IPS-18a (cell line): ENCODE measurements at regions not wholly inside any gene's neighbourhood (a gene's known extent, or its start where the extent isn't known, plus 50 kb on each side); places are given as distances from the start of the nearest gene placed in this dataset.

Experiments used
- H3K27ac ChIP-seq: one replicate; pipeline ENCODE4 v1.5.1; 2013; ENCODE audit warnings: low read length
- H3K27me3 ChIP-seq: one replicate; pipeline ENCODE4 v1.6.1; 2013; ENCODE audit warnings: mild to moderate bottlenecking, low read length; ENCODE audit not compliant: control insufficient read depth, insufficient read depth
- H3K36me3 ChIP-seq: one replicate; pipeline ENCODE4 v1.6.1; 2013; ENCODE audit warnings: low read depth, low read length; ENCODE audit not compliant: control insufficient read depth
- H3K4me1 ChIP-seq: one replicate; pipeline ENCODE4 v1.6.1; 2013; ENCODE audit warnings: low read depth, low read length; ENCODE audit not compliant: control insufficient read depth
- H3K4me3 ChIP-seq: one replicate; pipeline ENCODE4 v1.5.1; 2013; ENCODE audit warnings: low read length
- H3K9ac ChIP-seq: one replicate; pipeline ENCODE4 v1.6.1; 2013; ENCODE audit warnings: mild to moderate bottlenecking, low read length, moderate library complexity
- H3K9me3 ChIP-seq: one replicate; pipeline ENCODE4 v1.6.1; 2013; ENCODE audit warnings: low read depth, low read length; ENCODE audit not compliant: control insufficient read depth

DNA sequence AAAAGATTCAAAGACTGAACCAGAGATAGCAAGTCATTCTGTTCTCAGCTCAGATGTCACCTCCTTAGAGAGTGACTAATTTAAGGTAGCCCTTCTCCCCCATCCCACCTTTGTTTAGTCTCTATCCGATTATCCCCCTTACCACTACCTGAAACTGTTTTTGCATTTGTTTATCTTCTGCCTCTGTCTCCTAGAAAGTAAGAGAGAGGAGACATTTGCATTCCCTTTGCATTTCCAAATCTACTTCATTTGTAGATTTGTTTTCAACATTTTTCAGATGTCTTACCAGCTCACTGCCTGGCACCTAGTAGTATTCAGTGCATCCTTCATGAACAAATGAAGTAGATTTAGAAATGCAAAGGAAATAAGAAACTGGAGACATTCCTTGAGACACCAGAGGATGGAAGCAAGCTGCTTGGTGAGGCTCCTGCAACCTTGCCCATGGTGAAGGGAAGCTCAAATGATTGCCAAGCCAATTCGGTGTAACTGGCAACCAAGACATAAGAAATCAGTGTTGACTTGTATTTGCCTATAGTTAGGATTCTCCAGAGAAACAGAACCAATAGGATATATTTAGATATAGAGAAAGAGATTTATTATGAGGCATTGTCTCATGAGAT, 385.7 kb downstream of the STK39 start:
- Histone ChIP-seq H3K9me3 (peaks cover 12% of the 10 kb centered on the region), H3K36me3 (peaks cover 5% of the 10 kb centered on the region), H3K27me3 (no peaks in the 10 kb centered on the region), H3K27ac (peak overlapping the region; percentile 25), H3K9ac (no peak overlapping the region), H3K4me3 (peak overlapping the region; percentile 4), H3K4me1 (peaks cover 37% of the 10 kb centered on the region)

DNA sequence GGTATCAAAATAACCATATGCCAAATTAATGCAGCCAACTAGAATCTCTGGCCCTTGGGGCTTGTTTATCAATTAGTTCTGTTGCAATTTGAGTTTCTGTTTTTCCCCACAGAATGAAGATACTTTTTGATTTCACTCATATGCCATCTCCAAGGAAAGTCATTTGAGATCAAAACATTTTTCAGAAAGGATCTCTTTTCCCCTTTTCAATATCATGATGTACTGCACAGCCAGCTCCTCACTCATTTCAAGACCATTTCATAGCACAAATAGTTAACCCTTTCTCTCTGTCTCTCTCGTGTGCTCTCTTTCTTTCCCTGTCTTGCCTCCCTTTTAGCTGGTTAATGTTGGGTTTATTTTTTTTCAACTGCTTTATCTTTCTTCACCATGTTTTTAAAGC, 387.3 kb downstream of the STK39 start:
- Histone ChIP-seq H3K27ac (peak overlapping the region; percentile 25), H3K4me1 (peaks cover 37% of the 10 kb centered on the region), H3K4me3 (no peak overlapping the region), H3K27me3 (no peaks in the 10 kb centered on the region), H3K9ac (peak overlapping the region; percentile 8), H3K36me3 (peaks cover 5% of the 10 kb centered on the region), H3K9me3 (peaks cover 12% of the 10 kb centered on the region)

DNA sequence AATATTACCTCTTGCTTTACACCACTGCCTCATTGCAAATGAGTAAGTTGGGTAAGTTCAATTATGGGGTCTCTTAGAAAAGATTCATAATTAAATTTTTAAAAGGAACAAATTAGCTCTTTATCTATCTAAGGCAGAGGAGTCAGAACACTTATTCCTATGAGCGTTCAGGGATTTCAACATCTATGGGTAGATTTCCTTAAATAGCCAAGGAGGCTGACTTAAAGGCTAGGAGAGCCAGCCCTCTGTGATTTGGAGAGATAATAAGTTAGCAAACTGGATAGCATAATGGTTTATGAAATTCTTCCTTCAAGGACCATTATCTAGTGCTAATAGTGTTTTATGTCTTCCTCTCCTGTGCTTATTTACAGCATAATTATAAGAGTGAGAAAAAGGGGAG, 387.7 kb downstream of the STK39 start:
- Histone ChIP-seq H3K4me1 (peaks cover 37% of the 10 kb centered on the region), H3K9me3 (peaks cover 12% of the 10 kb centered on the region), H3K27me3 (no peaks in the 10 kb centered on the region), H3K36me3 (peaks cover 5% of the 10 kb centered on the region), H3K9ac (no peak overlapping the region), H3K27ac (no peak overlapping the region), H3K4me3 (no peak overlapping the region)

DNA sequence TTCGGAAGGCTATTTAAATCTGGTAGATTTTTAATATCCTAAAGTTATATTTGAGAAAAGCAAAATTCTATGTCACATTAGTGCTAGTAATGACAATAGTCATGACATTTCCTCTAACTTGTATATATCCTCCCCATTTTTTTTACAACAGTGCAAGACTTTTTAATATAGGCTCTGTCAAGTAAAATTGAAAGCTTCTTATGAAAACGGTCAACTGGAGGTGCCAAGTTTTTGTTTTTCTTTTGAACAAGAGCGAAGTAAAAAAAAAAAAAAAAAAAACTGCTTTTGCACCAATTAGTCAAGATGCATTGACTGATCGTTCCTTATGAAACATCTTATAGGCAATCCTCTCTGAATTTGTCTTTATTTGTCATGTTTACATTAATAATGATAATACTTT, 389.3 kb downstream of the STK39 start:
- peaks cover 8% of the 10 kb centered on the region for H3K9me3 ChIP-seq
- peaks cover 37% of the 10 kb centered on the region for H3K4me1 ChIP-seq
- H3K4me3 ChIP-seq: no peak overlapping the region
- peaks cover 1% of the 10 kb centered on the region for H3K36me3 ChIP-seq
- H3K27ac ChIP-seq: no peak overlapping the region
- H3K27me3 ChIP-seq: no peaks in the 10 kb centered on the region
- H3K9ac ChIP-seq: no peak overlapping the region

DNA sequence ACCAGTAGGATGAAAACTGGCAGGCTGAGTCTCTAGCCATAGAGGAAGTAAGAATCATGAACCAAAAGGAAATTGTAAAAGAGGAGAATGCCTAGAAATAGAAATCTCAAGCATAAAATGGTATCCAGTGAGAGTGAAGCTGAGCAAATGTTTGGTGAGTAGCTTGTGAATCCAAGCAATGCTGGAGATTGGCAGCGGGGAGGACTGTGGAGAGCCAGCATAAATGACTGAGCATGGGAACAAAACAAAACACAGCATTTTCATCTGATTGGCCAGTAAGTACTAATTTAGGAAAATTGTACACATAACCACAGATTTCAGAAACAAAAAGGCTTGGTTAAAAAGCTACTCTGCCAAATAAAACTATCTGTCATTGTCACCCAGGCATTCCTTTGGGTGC, 390.0 kb downstream of the STK39 start:
- Histone ChIP-seq H3K9ac (no peak overlapping the region), H3K27ac (no peak overlapping the region), H3K4me3 (no peak overlapping the region), H3K36me3 (no peaks in the 10 kb centered on the region), H3K27me3 (no peaks in the 10 kb centered on the region), H3K9me3 (peaks cover 2% of the 10 kb centered on the region), H3K4me1 (peaks cover 36% of the 10 kb centered on the region)

DNA sequence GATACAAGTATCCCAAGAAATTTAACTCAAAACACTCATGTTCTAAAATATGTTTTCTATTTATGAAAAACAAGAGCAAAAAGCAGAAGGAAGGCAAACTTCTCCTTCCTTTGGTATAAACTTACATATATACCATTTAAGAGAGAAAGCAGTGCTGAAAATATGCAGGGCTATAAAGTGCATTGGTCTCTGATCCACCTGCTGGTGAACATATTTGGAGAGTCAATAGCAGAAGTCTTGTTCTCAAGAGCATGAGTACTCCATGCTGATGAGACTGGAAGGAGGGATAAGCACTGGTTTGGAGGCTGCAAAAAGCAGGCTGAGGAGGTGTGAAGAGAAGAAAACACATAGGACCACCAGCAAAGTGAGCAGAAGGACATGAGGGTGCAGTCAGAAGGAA, 391.2 kb downstream of the STK39 start:
- Histone ChIP-seq H3K36me3 (no peaks in the 10 kb centered on the region), H3K9me3 (no peaks in the 10 kb centered on the region), H3K27ac (no peak overlapping the region), H3K4me1 (peaks cover 24% of the 10 kb centered on the region), H3K4me3 (no peak overlapping the region), H3K9ac (no peak overlapping the region), H3K27me3 (no peaks in the 10 kb centered on the region)

DNA sequence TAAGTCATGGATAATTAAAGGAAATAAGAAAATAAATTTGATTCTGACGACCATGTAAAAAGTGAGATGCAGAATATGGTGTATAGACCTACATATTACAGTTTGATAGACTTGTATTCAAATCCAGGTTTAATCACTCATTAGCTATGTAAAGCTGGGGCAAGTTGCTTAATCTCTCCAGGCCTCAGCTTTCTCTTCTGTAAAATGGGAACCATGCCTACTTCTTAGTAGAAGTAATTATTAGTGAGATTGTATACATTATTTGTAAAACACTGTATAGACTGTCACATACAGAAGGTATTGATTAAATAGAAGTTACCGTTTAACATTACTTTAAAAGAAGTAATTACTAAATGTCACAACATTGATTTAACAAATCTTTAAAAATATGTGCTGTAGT, 392.2 kb downstream of the STK39 start:
- Histone ChIP-seq H3K27me3 (no peaks in the 10 kb centered on the region), H3K4me1 (peaks cover 14% of the 10 kb centered on the region), H3K9me3 (no peaks in the 10 kb centered on the region), H3K36me3 (no peaks in the 10 kb centered on the region), H3K4me3 (no peak overlapping the region), H3K27ac (no peak overlapping the region), H3K9ac (no peak overlapping the region)

DNA sequence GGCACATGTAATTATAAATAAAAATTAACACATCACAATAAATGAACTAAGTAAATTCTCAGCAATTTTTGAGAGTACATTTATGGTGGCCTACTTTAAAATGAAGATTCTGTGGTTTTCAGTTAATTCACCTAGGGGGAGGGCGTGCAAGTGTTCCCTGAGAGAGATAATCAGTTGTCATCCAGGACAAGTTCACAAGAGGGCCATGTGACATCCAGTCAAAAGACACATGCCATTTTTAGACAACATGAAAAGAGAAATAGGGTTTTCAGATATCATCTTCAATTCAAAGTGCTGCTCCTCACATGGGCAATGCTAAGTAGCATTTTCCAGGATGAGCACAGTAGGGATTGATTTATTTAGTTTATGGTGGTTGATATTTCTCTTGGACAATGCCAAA, 393.7 kb downstream of the STK39 start:
- Histone ChIP-seq H3K27ac (no peak overlapping the region), H3K4me3 (no peak overlapping the region), H3K9me3 (no peaks in the 10 kb centered on the region), H3K27me3 (no peaks in the 10 kb centered on the region), H3K9ac (no peak overlapping the region), H3K4me1 (peaks cover under 1% of the 10 kb centered on the region), H3K36me3 (no peaks in the 10 kb centered on the region)

DNA sequence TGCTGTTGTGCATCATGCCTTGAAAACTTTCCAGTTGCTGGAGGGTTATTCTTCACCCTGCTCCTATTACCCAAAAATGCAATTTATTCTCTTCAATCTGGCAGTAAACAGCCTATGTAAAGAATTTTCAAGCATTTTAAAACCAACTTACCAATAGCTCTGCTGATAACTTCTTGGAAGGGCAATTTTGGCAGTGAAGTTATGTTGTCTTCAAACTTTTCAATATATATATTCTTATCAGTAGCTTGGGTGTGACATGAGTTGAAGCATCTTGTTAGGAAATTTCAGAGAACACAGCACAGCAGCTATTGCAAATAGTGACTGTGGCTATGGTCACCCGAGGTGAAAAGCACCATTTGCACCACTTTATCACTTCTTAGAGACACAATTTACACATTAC, 395.5 kb downstream of the STK39 start:
- Histone ChIP-seq H3K4me1 (no peaks in the 10 kb centered on the region), H3K36me3 (no peaks in the 10 kb centered on the region), H3K27ac (no peak overlapping the region), H3K27me3 (no peaks in the 10 kb centered on the region), H3K4me3 (no peak overlapping the region), H3K9ac (no peak overlapping the region), H3K9me3 (no peaks in the 10 kb centered on the region)

DNA sequence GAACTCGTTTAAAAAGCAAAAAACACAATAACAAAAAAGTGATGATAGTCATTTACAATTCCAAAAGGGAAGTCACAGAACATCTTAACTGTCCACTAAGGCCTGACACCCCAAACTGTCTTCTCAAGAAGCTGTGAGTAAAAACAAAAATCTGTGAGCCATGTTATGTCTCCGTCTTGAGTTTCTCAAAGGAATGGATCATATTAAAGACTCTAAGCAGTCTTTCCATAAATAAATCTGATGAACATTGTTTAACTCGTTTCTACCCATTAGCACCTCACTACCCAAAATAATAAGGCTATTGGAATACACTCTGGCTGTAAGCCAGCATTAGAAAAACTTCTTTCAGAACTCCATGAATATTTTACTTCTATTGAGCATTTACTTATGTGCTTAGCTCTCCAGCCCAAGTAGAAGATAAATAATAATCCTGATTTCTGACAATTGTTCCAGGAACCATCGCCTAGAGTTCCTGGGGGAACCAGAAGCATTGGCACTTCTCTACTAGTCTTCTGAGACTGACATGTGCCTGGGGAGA, 396.0 kb downstream of the STK39 start:
- H3K9me3 ChIP-seq: no peaks in the 10 kb centered on the region
- H3K4me3 ChIP-seq: no peak overlapping the region
- H3K4me1 ChIP-seq: no peaks in the 10 kb centered on the region
- H3K27me3 ChIP-seq: no peaks in the 10 kb centered on the region
- H3K27ac ChIP-seq: no peak overlapping the region
- no peak overlapping the region for H3K9ac ChIP-seq
- no peaks in the 10 kb centered on the region for H3K36me3 ChIP-seq

DNA sequence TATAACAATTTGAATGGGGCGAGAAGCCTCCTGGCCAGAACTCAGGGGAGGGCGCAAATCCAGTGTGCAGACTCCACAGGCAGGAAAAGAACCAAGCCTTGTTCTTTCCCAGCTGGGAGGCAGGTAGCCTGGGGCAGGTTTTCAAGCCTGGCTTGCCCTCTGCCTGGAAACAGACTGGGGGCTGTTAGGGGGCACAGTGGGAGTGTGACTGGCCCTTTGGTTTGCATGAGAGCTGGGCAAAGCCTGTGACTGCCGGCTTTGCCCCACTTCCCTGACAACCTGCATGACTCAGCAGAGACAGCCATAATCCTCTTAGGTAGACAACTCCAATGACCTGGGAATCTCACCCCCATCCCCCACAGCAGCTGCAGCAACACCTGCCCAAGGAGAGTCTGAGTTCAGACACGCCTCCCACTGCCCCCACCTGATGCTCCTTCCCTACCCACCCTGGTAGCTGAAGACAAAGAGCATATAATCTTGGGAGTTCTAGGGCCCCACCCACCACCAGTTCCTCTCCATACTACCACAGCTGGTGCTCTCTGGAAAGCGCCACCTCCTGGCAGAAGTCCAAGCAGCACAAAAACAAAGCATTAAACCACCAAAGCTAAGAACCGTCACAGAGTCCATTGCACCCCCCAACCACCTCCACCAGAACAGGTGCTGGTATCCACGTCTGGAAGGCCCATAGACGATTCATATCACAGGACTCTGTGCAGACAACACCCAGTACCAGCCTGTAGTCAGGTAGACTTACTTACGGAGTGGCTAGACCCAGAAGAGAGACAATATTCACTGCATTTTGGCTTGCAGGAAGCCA, 402.5 kb downstream of the STK39 start:
- H3K4me1 ChIP-seq: peaks cover 4% of the 10 kb centered on the region
- H3K9me3 ChIP-seq: no peaks in the 10 kb centered on the region
- no peak overlapping the region for H3K9ac ChIP-seq
- H3K27ac ChIP-seq: no peak overlapping the region
- no peaks in the 10 kb centered on the region for H3K36me3 ChIP-seq
- no peaks in the 10 kb centered on the region for H3K27me3 ChIP-seq
- H3K4me3 ChIP-seq: no peak overlapping the region

DNA sequence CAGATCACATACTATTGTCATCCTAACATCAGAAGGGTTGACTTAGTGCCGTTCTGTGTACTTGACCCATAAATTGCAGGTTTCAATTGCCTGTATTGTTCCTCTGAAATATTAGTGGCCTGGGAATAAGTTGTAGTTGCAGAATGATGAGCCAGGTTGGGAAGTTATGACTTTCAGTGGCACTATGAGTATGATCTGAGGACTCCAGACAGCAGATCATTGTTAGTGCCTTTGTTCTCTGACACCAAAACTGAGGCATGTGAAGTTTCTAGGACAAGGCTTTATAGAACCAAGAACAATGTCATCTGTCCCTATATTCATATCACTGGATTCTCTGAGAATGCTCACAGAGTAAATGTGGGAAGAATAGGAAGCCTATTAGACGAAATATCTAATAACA, 403.7 kb downstream of the STK39 start:
- Histone ChIP-seq H3K27ac (no peak overlapping the region), H3K27me3 (no peaks in the 10 kb centered on the region)

More for the DNA sequence above, 403.7 kb downstream of the STK39 start:
- Histone ChIP-seq H3K36me3 (no peaks in the 10 kb centered on the region), H3K4me3 (no peak overlapping the region), H3K4me1 (peaks cover 4% of the 10 kb centered on the region), H3K9me3 (no peaks in the 10 kb centered on the region), H3K9ac (no peak overlapping the region)
